ENCODE measurements at regions not wholly inside any gene's neighbourhood (a gene's known extent, or its start where the extent isn't known, plus 50 kb on each side); places are given as distances from the start of the nearest gene placed in this dataset.

DNA sequence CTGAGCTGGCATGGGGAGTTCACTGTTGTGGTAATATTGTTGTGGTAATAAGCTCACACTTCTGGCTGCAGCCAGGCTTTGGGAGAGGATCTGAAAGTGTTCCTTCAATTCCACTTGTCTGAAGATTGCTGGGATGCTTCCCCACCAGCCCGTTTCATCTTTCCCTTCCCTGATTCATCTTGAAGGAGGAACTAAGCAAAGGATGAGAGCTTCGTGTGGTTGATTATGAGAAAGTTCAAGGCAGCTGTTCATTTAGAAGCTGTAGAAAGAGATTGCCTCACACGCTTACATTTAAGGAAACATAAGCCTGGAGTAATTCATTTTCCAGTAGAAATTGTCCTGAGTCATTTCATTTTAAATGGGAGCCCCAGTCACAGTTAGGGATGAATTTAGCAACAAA is 122.4 kb upstream of the GAS1 start (continued):
- TF ChIP-seq, protein P1, sequence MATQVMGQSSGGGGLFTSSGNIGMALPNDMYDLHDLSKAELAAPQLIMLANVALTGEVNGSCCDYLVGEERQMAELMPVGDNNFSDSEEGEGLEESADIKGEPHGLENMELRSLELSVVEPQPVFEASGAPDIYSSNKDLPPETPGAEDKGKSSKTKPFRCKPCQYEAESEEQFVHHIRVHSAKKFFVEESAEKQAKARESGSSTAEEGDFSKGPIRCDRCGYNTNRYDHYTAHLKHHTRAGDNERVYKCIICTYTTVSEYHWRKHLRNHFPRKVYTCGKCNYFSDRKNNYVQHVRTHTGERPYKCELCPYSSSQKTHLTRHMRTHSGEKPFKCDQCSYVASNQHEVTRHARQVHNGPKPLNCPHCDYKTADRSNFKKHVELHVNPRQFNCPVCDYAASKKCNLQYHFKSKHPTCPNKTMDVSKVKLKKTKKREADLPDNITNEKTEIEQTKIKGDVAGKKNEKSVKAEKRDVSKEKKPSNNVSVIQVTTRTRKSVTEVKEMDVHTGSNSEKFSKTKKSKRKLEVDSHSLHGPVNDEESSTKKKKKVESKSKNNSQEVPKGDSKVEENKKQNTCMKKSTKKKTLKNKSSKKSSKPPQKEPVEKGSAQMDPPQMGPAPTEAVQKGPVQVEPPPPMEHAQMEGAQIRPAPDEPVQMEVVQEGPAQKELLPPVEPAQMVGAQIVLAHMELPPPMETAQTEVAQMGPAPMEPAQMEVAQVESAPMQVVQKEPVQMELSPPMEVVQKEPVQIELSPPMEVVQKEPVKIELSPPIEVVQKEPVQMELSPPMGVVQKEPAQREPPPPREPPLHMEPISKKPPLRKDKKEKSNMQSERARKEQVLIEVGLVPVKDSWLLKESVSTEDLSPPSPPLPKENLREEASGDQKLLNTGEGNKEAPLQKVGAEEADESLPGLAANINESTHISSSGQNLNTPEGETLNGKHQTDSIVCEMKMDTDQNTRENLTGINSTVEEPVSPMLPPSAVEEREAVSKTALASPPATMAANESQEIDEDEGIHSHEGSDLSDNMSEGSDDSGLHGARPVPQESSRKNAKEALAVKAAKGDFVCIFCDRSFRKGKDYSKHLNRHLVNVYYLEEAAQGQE (IDR thresholded peaks at IDR 0.05; ENCODE audit: low read depth) = no peak

DNA sequence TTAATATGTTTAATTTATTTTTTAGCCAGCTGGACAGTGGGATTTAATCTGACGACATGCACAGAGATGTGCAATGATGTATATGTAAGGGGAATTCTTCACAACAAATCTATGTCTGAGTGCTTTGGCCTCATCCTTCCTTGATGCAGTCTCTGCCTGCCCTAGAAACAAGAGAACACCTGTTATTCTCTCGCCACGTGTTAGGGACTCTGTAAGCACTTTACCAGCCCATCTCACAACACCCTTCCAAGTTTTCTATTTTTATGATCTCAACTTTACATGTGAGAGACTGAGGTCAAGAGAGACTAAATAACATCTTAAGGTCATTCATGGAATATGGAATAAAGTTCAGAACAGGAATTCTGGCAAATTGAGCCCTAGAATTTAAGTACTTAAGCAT is 123.0 kb upstream of the GAS1 start:
- DNase-seq (ENCODE audit: low read depth, low spot score) (no peak), ATAC-seq (no peak)
- no peaks in the 10 kb centered on the region for H3K9me2 ChIP-seq (ENCODE audit: insufficient read depth)
- no peak overlapping the region for H3K27ac ChIP-seq (ENCODE audit: low read depth, low read length)
- intact Hi-C loops (cut with micrococcal nuclease) = no loop called here
- no peak overlapping the region for H3K9ac ChIP-seq (ENCODE audit: low read length)
- ChIA-PET POLR2A (no interaction called here), CTCF (no interaction called here), RAD21 (ENCODE audit: low non-redundant PET in 1 of 2, low total read pairs in 2 of 2, uncharacterized antibody in 2 of 2, unreplicated experiment in 2 of 2) (no interaction called here)
- H3K9me3 ChIP-seq (ENCODE audit: control insufficient read depth in 1 of 2, insufficient read depth in 1 of 2, low read depth in 1 of 2, low read length in 2 of 2) = no peaks in the 10 kb centered on the region
- H3K4me1 ChIP-seq (ENCODE audit: control insufficient read depth in 1 of 2, insufficient read depth in 2 of 2, low read length in 2 of 2) = no peaks in the 10 kb centered on the region
- H4K20me1 ChIP-seq (ENCODE audit: insufficient read depth) = no peaks in the 10 kb centered on the region
- TF ChIP-seq YY1 (IDR thresholded peaks at IDR 0.05; ENCODE audit: extremely low read depth, insufficient replicate concordance, low read depth, low read length) = no peak
- TF ChIP-seq FOSL1 (IDR thresholded peaks at IDR 0.05; ENCODE audit: low read depth) = no peak
- TF ChIP-seq POLR2A (IDR thresholded peaks at IDR 0.05; ENCODE audit: borderline replicate concordance, extremely low read depth, insufficient read depth, insufficient read length) = no peak
- no peak for TF ChIP-seq TCF7L2 (IDR thresholded peaks at IDR 0.05; ENCODE audit: borderline replicate concordance, extremely low read depth, insufficient read depth, insufficient read length)
- no peak for TF ChIP-seq CBX3 (IDR thresholded peaks at IDR 0.05; ENCODE audit: low read depth)
- TF ChIP-seq SP1 (IDR thresholded peaks at IDR 0.05; ENCODE audit: low read depth) = no peak
- TF ChIP-seq, protein P2, sequence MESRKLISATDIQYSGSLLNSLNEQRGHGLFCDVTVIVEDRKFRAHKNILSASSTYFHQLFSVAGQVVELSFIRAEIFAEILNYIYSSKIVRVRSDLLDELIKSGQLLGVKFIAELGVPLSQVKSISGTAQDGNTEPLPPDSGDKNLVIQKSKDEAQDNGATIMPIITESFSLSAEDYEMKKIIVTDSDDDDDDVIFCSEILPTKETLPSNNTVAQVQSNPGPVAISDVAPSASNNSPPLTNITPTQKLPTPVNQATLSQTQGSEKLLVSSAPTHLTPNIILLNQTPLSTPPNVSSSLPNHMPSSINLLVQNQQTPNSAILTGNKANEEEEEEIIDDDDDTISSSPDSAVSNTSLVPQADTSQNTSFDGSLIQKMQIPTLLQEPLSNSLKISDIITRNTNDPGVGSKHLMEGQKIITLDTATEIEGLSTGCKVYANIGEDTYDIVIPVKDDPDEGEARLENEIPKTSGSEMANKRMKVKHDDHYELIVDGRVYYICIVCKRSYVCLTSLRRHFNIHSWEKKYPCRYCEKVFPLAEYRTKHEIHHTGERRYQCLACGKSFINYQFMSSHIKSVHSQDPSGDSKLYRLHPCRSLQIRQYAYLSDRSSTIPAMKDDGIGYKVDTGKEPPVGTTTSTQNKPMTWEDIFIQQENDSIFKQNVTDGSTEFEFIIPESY (IDR thresholded peaks at IDR 0.05; ENCODE audit: extremely low read depth, insufficient replicate concordance, low read length) = no peak
- TF ChIP-seq RAD21 (IDR thresholded peaks at IDR 0.05; ENCODE audit: low read depth) = no peak
- TF ChIP-seq SIN3A (IDR thresholded peaks at IDR 0.05; ENCODE audit: low read depth) = no peak
- no peak for TF ChIP-seq CEBPB (IDR thresholded peaks at IDR 0.05; ENCODE audit: low read depth)
- TF ChIP-seq, protein P3, sequence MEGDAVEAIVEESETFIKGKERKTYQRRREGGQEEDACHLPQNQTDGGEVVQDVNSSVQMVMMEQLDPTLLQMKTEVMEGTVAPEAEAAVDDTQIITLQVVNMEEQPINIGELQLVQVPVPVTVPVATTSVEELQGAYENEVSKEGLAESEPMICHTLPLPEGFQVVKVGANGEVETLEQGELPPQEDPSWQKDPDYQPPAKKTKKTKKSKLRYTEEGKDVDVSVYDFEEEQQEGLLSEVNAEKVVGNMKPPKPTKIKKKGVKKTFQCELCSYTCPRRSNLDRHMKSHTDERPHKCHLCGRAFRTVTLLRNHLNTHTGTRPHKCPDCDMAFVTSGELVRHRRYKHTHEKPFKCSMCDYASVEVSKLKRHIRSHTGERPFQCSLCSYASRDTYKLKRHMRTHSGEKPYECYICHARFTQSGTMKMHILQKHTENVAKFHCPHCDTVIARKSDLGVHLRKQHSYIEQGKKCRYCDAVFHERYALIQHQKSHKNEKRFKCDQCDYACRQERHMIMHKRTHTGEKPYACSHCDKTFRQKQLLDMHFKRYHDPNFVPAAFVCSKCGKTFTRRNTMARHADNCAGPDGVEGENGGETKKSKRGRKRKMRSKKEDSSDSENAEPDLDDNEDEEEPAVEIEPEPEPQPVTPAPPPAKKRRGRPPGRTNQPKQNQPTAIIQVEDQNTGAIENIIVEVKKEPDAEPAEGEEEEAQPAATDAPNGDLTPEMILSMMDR (IDR thresholded peaks at IDR 0.05 in 2 of 3, conservative IDR thresholded peaks at IDR 0.05 in 1 of 3; ENCODE audit: borderline replicate concordance in 1 of 3, insufficient read depth in 1 of 3, low read depth in 2 of 3, low read length in 2 of 3) = no peak
- no peak for TF ChIP-seq EZH2 (IDR thresholded peaks at IDR 0.05)
- TF ChIP-seq SRF (IDR thresholded peaks at IDR 0.05; ENCODE audit: low read depth) = no peak
- TF ChIP-seq, protein P4, sequence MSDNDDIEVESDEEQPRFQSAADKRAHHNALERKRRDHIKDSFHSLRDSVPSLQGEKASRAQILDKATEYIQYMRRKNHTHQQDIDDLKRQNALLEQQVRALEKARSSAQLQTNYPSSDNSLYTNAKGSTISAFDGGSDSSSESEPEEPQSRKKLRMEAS (IDR thresholded peaks at IDR 0.05) = no peak
- TF ChIP-seq, protein P5, sequence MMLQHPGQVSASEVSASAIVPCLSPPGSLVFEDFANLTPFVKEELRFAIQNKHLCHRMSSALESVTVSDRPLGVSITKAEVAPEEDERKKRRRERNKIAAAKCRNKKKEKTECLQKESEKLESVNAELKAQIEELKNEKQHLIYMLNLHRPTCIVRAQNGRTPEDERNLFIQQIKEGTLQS (IDR thresholded peaks at IDR 0.05) = no peak
- H3K4me3 ChIP-seq (replicated peaks in 1 of 2; ENCODE audit: low read depth in 1 of 2, low read length in 2 of 2) = no peak overlapping the region
- no peak overlapping the region for H3K4me2 ChIP-seq (ENCODE audit: low read length)
- BruUV-seq (replicated peaks) = no TSS peak
- H3K36me3 ChIP-seq (ENCODE audit: control insufficient read depth in 1 of 2, insufficient read depth in 2 of 2, low read length in 2 of 2) = no peaks in the 10 kb centered on the region
- H2AFZ ChIP-seq (ENCODE audit: low read depth, low read length, poor library complexity, severe bottlenecking) = no peak overlapping the region
- no peaks in the 10 kb centered on the region for H3K79me2 ChIP-seq (ENCODE audit: insufficient read depth, low read length)
- peaks cover 19% of the 10 kb centered on the region for H3K27me3 ChIP-seq (ENCODE audit: insufficient read depth, low read length)

All from HCT116 (cell line).